ENCODE measurements at regions not wholly inside any gene's neighbourhood (a gene's known extent, or its start where the extent isn't known, plus 50 kb on each side); places are given as distances from the start of the nearest gene placed in this dataset.

- TF ChIP-seq EZH2 (IDR thresholded peaks at IDR 0.05; ENCODE audit: low read length) (no peak), CTCF (optimal IDR thresholded peaks at IDR 0.05 in 1 of 3, IDR thresholded peaks at IDR 0.05 in 1 of 3, conservative IDR thresholded peaks at IDR 0.05 in 1 of 3; ENCODE audit: extremely low read depth in 1 of 3, insufficient read depth in 2 of 3, low read length in 3 of 3) (no peak)
Measured at GRCh38 chr20:7505835-7506221, 434.4 kb downstream of the HAO1 start.

Data from keratinocyte (primary cell).